ENCODE measurements at regions not wholly inside any gene's neighbourhood (a gene's known extent, or its start where the extent isn't known, plus 50 kb on each side); places are given as distances from the start of the nearest gene placed in this dataset.

- no peaks in the 10 kb centered on the region for H3K36me3 ChIP-seq (ENCODE audit: low read depth)
- H3K4me1 ChIP-seq (ENCODE audit: insufficient read depth, poor library complexity, severe bottlenecking), result no peaks in the 10 kb centered on the region
- ATAC-seq (ENCODE audit: low read depth), result no peak
- H3K27me3 ChIP-seq (ENCODE audit: insufficient read depth, poor library complexity, severe bottlenecking), result peaks cover 16% of the 10 kb centered on the region
- H3K4me3 ChIP-seq (ENCODE audit: severe bottlenecking), result no peak overlapping the region
- no peak for DNase-seq (ENCODE audit: low spot score)
- no peak for TF ChIP-seq CTCF (IDR thresholded peaks at IDR 0.05; ENCODE audit: poor library complexity, severe bottlenecking)
- H3K27ac ChIP-seq (ENCODE audit: poor library complexity, severe bottlenecking), result no peak overlapping the region
- no peaks in the 10 kb centered on the region for H3K9me3 ChIP-seq (ENCODE audit: severe bottlenecking)
Observed at GRCh38 chr12:127459687-127460086, 807.3 kb upstream of the TMEM132C start.

GRCh38 chr12:127463237-127463636 lies 803.7 kb upstream of the TMEM132C start:
- Histone ChIP-seq H3K9me3 (ENCODE audit: severe bottlenecking) (no peaks in the 10 kb centered on the region), H3K4me3 (ENCODE audit: severe bottlenecking) (no peak overlapping the region), H3K27ac (ENCODE audit: poor library complexity, severe bottlenecking) (no peak overlapping the region), H3K36me3 (ENCODE audit: low read depth) (no peaks in the 10 kb centered on the region), H3K4me1 (ENCODE audit: insufficient read depth, poor library complexity, severe bottlenecking) (no peaks in the 10 kb centered on the region), H3K27me3 (ENCODE audit: insufficient read depth, poor library complexity, severe bottlenecking) (peaks cover 4% of the 10 kb centered on the region)
- DNase-seq (ENCODE audit: low spot score) (no peak), ATAC-seq (ENCODE audit: low read depth) (no peak)
- TF ChIP-seq CTCF (IDR thresholded peaks at IDR 0.05; ENCODE audit: poor library complexity, severe bottlenecking), result no peak

GRCh38 chr12:127469331-127469730 lies 797.6 kb upstream of the TMEM132C start:
- DNase-seq (ENCODE audit: low spot score), result no peak
- Histone ChIP-seq H3K27me3 (ENCODE audit: insufficient read depth, poor library complexity, severe bottlenecking) (peaks cover 9% of the 10 kb centered on the region), H3K4me1 (ENCODE audit: insufficient read depth, poor library complexity, severe bottlenecking) (no peaks in the 10 kb centered on the region), H3K27ac (ENCODE audit: poor library complexity, severe bottlenecking) (no peak overlapping the region), H3K36me3 (ENCODE audit: low read depth) (no peaks in the 10 kb centered on the region), H3K9me3 (ENCODE audit: severe bottlenecking) (no peaks in the 10 kb centered on the region), H3K4me3 (ENCODE audit: severe bottlenecking) (no peak overlapping the region)
- ATAC-seq (ENCODE audit: low read depth), result no peak
- TF ChIP-seq CTCF (IDR thresholded peaks at IDR 0.05; ENCODE audit: poor library complexity, severe bottlenecking), result no peak

GRCh38 chr12:127473766-127474165 lies 793.2 kb upstream of the TMEM132C start:
- Histone ChIP-seq H3K4me3 (ENCODE audit: severe bottlenecking) (no peak overlapping the region), H3K27me3 (ENCODE audit: insufficient read depth, poor library complexity, severe bottlenecking) (no peaks in the 10 kb centered on the region), H3K36me3 (ENCODE audit: low read depth) (no peaks in the 10 kb centered on the region), H3K27ac (ENCODE audit: poor library complexity, severe bottlenecking) (no peak overlapping the region), H3K4me1 (ENCODE audit: insufficient read depth, poor library complexity, severe bottlenecking) (no peaks in the 10 kb centered on the region), H3K9me3 (ENCODE audit: severe bottlenecking) (no peaks in the 10 kb centered on the region)
- DNase-seq (ENCODE audit: low spot score), result no peak
- no peak for TF ChIP-seq CTCF (IDR thresholded peaks at IDR 0.05; ENCODE audit: poor library complexity, severe bottlenecking)
- no peak for ATAC-seq (ENCODE audit: low read depth)

- no peaks in the 10 kb centered on the region for H3K4me1 ChIP-seq (ENCODE audit: insufficient read depth, poor library complexity, severe bottlenecking)
- H3K27ac ChIP-seq (ENCODE audit: poor library complexity, severe bottlenecking), result no peak overlapping the region
- DNase-seq (ENCODE audit: low spot score), result no peak
- ATAC-seq (ENCODE audit: low read depth), result no peak
- no peaks in the 10 kb centered on the region for H3K9me3 ChIP-seq (ENCODE audit: severe bottlenecking)
- no peak for TF ChIP-seq CTCF (IDR thresholded peaks at IDR 0.05; ENCODE audit: poor library complexity, severe bottlenecking)
- no peaks in the 10 kb centered on the region for H3K27me3 ChIP-seq (ENCODE audit: insufficient read depth, poor library complexity, severe bottlenecking)
- H3K4me3 ChIP-seq (ENCODE audit: severe bottlenecking), result no peak overlapping the region
- H3K36me3 ChIP-seq (ENCODE audit: low read depth), result no peaks in the 10 kb centered on the region
Observed at GRCh38 chr12:127479256-127479655, 787.7 kb upstream of the TMEM132C start.
